GM12872 (cell line): ENCODE measurements at regions not wholly inside any gene's neighbourhood (a gene's known extent, or its start where the extent isn't known, plus 50 kb on each side); places are given as distances from the start of the nearest gene placed in this dataset.
A peak's percentile ranks its signal among the peaks of the same experiment; 100 is the strongest.

ENCODE experiments used
- TF ChIP-seq, protein P1 (sequence below): IDR thresholded peaks from 3 replicates; pipeline ENCODE4 v1.5.1; 2011; ENCODE audit warnings: low read depth, mild to moderate bottlenecking, low read length, moderate library complexity; ENCODE audit not compliant: insufficient read depth

DNA sequence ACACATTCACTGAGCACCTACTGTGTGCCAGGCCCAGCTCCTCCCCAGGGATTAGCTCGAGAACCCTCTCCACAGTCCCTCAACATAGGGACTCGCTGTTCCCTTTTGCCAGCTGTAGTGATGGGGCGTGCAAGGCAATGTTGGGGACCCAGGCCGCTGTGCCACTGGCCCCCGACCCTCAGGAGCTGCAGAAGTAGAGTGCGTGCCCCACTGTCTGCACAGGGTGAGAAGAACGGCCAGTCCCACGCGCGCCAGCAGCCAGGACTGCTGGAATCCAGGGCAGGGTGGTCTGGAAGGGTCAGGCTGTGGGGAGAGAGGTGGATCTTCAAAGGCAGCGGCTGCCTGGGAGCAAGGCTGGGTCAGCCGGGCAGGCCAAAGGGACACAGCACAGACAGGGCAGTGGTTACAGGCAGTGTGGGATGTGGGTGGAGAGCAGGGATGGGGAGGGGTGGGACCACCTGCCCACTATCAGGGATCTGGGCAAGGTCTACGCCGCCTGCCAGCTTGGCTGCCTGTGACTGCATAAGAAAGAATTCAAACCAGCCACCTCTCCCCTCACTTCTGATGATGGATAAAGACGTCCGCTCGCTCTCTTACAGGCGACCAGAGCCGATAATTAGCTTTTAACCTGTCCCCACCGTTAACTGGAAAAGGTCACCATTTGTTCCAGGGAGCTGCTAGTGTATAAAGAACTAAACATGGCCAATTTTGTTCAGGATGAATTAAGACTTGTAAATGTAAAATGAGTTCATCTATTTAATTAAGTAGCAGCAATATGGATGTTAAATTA, 86.7 kb upstream of the GSE1 start:
- TF ChIP-seq, protein P1, sequence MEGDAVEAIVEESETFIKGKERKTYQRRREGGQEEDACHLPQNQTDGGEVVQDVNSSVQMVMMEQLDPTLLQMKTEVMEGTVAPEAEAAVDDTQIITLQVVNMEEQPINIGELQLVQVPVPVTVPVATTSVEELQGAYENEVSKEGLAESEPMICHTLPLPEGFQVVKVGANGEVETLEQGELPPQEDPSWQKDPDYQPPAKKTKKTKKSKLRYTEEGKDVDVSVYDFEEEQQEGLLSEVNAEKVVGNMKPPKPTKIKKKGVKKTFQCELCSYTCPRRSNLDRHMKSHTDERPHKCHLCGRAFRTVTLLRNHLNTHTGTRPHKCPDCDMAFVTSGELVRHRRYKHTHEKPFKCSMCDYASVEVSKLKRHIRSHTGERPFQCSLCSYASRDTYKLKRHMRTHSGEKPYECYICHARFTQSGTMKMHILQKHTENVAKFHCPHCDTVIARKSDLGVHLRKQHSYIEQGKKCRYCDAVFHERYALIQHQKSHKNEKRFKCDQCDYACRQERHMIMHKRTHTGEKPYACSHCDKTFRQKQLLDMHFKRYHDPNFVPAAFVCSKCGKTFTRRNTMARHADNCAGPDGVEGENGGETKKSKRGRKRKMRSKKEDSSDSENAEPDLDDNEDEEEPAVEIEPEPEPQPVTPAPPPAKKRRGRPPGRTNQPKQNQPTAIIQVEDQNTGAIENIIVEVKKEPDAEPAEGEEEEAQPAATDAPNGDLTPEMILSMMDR, result no peak

DNA sequence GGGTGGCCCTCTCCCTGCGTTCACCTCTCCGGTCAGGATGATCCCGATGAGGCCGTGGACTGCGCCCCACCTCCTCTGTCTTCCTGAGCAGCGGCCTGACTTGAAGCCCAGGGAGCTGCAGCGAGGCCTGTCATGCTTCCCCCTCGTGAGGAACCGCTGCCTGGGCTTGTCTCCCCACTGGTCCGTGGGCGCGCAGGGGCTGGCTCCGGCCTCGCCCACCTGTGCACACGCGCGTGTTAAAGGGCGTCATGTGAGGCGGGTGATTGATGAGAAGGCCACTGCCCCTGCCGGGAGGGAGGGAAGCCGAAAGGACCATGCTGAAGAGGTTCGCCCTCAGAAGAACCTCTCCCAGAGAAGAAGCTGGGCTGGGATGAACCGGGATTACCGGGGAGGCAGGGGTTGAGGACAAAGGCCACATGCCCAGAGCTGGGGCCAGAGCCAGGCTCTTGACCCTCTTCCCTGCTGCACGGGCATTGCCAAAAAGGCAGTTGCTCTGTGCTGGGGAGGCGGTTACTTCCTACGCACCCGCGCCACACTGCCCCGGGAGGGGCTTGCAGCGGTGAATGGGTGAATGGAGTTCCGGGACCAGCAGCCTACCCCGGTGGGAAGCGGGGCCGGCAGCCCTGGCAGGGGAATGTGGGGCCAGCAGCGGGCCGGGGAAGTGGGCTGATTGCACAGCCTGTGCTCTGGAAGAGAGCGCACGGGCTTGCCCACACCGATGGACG, 85.9 kb upstream of the GSE1 start:
- TF ChIP-seq, protein P1, result no peak

DNA sequence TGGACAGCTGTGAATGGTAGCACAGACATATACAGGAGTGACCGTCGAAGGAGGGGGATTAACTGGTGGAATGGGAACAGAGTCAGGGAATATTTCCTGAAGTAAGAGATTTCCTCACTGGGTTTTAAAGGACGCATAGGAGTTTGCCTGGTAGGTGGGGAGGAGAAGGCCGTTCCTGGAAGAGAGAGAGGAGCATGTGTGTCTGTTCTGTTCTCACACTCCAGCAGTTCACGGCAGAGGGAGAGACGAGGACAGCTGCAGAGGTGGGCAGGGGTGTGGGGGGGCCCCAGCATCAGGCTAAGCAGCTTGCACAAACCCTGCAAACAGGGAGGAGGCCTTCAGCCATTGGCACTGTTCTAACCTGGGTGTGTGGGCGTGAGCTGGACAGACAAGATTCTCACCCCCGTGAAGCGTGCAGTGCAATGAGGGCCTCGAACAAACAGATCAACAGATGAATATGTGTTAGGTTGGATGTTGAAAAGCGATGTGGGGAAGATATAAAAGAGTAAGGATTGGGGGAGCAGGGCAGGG, 85.3 kb upstream of the GSE1 start:
- TF ChIP-seq, protein P1, result no peak

DNA sequence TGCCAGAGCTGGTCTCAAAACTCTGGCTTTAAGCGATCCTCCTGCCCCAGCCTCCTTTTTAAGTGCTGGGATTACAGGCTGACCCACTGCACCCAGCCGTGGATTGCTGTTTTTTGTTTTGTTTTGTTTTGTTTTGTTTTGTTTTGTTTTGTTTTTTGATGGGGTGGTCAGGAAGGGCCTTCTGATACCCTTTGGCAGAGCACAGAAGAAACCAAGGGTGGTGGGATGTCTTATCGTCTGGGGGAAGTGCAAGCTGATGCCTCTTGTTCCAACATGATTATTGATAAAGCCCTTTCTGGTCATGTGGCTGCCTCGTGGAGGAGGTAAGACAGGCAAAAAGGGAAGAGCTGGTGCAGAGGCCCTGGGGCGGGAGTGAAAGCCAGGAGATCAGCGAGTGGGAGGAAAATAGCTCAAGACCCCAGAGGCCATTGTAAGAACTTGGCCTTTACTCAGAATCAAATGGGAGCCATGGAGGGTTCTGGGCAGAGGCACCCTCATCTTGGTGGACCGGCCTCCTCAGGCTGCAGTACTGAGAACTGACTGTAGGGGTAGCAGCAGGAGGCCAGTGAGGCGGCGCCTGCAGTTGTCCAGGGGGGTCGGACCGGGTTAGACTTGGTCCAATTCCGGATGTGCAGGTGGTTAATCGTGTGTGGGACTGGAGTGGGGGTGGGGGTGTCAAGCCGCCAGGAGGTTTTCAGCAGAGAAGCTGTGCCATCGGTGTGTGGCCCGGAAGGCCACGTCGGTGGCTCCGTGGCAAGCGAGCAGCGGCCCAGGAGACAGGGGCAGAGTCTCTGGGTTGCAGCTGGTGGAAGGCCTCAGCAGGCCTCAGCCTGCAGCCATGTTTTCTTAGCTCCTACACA, 84.4 kb upstream of the GSE1 start:
- TF ChIP-seq, protein P1, result peak; percentile 73

DNA sequence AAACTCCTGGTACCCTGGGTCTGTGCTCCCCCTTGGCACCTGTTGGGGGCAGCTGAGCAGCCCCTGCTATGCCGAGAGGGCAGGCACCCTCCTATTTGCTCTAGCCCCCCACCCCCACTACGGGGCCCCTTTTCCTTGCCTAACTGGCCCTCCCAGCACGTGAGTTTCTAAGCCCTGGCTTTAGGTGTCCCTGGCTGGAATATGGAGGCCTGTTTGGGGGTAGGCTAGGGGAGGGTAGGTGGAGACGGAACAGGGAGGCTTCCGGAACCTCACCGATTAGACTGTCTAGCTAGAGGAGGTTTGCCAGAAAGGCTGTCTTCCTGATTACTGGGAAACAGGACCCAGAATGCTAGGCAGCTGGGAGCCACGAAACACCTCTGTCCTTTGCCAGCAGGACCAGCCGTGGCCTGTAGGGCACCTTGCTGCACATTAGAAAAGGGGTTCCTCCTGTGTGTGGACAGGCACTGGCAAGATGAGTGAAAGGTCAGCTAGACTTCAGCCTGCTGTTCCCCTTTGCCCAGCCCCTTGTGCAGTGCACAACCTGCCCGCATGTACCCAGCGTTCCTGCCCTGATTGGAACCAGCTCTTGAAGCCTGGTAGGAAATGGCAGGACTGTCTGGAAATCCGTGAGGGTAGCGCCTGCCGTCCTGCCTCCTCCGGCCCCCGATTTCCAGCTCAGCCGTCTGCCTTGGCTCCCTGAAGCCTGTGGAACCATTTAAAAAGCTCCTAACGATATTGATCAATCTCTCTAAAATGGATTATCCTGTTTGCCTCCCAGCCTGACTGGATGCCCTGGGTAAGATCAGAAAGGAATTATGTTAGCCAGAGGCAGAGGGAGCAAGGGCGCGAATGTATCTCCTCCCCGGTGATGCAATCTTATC, 83.4 kb upstream of the GSE1 start:
- TF ChIP-seq, protein P1, result no peak

DNA sequence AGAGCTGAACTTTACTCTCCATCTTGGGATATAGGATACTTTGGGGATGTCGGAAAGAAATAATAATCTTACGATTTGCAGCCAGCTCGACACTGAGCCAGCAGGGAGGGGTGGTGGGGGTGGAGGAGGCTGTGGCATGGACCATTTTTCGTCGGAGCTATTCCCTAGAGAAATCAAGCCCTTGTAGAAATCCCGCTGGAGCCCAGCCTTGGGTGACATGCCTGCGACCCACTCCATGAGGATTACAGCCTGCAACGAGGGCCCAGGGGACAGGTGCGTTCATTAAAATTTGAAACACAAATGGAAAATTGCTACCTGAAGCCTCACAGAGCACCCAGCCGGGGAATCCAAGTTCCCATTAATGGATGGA, 82.8 kb upstream of the GSE1 start:
- TF ChIP-seq, protein P1, result no peak
